Activated CD4-positive, alpha-beta T cell treated with anti-CD3 and anti-CD28 coated beads for 36 hours (primary cell): ENCODE measurements at regions not wholly inside any gene's neighbourhood (a gene's known extent, or its start where the extent isn't known, plus 50 kb on each side); places are given as distances from the start of the nearest gene placed in this dataset.
"Not testable (repeated sequence)": the region's sequence is repeated elsewhere in the genome, so short reads cannot be mapped to it uniquely, and the experiment has no call there.

ENCODE experiments used
- ATAC-seq: fragments of 200-7000 bp; cut with Tn5 transposase; one replicate; pipeline ENCODE4 v1.10.0; 2021; ENCODE audit warnings: mild to moderate bottlenecking, moderate library complexity
- CTCF ChIA-PET: fragments of 350-600 bp; sonication (Branson Sonifier 250); formaldehyde crosslinking; loops from one replicate; lab custom pipeline; 2021; ENCODE audit warnings: antibody characterized with exemption; lab: Charles Lee
- POLR2A ChIA-PET: fragments of 350-600 bp; sonication (Branson Sonifier 250); formaldehyde crosslinking; loops from one replicate; lab custom pipeline; 2021; ENCODE audit warnings: antibody characterized with exemption, inconsistent platforms; lab: Charles Lee
- DNase-seq: peaks from one replicate; pipeline ENCODE4 v3.0.0-alpha.2; 2020
- H3K27ac Mint-ChIP-seq: one replicate; pipeline ENCODE4 v1.8.0; 2021; ENCODE audit warnings: mixed read lengths
- H3K27me3 Mint-ChIP-seq: one replicate; pipeline ENCODE4 v1.8.0; 2021; ENCODE audit warnings: mixed read lengths
- H3K36me3 Mint-ChIP-seq: one replicate; pipeline ENCODE4 v1.8.0; 2021; ENCODE audit warnings: low read depth, mixed read lengths
- H3K4me1 Mint-ChIP-seq: one replicate; pipeline ENCODE4 v1.8.0; 2021; ENCODE audit warnings: mixed read lengths
- H3K4me3 Mint-ChIP-seq: one replicate; pipeline ENCODE4 v1.8.0; 2021; ENCODE audit warnings: mild to moderate bottlenecking, moderate library complexity, mixed read lengths
- H3K9me3 Mint-ChIP-seq: one replicate; pipeline ENCODE4 v1.8.0; 2021; ENCODE audit warnings: low read depth, mixed read lengths
- intact Hi-C, 2 experiments: fragments of 100-400 bp; cut with DNase I in 1 of 2; cut with micrococcal nuclease in 1 of 2; formaldehyde crosslinking; loops; one replicate each; pipeline versions ENCODE4 v1.14.2 to v1.15.1; 2022 to 2024; cut with DNase I, micrococcal nuclease

- POLR2A ChIA-PET, result no interaction called here
- H3K9me3 Mint-ChIP-seq, result peaks cover 2% of the 10 kb centered on the region
- no peaks in the 10 kb centered on the region for H3K4me1 Mint-ChIP-seq
- H3K4me3 Mint-ChIP-seq, result no peak overlapping the region
- intact Hi-C loops, result no loop called here
- DNase-seq (no peak), ATAC-seq (no peak)
- no peak overlapping the region for H3K27ac Mint-ChIP-seq
- CTCF ChIA-PET, result interaction anchor here (0.6 kb wide), 1 partner anchor 575 kb away, joined by 3 read pairs; no protein-coding TSS in a partner anchor
- H3K27me3 Mint-ChIP-seq, result no peaks in the 10 kb centered on the region
- H3K36me3 Mint-ChIP-seq, result no peaks in the 10 kb centered on the region
Observed at GRCh38 chr7:41415471-41416207, 287.3 kb downstream of the INHBA start.

DNA sequence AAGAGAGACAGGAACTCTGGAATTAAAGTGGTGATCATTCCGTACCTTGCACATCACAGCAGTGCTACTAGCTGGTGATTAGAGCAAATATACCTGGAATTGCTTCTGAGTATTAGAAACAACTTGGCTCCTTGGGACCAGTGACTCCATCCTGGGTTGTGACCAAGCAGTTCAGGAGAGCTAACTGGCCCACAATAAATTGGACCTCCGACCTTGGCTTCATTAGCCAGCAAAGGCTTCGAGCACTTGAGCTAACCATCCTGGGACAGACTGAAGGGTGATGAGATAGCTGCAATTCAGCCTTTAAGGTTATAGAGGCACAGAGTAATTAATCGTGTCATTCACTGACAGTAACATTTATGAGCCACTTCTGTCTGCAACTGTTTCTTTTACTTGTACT is 287.8 kb downstream of the INHBA start:
- ATAC-seq, result no peak
- no peaks in the 10 kb centered on the region for H3K27me3 Mint-ChIP-seq
- H3K9me3 Mint-ChIP-seq, result peaks cover 2% of the 10 kb centered on the region

DNA sequence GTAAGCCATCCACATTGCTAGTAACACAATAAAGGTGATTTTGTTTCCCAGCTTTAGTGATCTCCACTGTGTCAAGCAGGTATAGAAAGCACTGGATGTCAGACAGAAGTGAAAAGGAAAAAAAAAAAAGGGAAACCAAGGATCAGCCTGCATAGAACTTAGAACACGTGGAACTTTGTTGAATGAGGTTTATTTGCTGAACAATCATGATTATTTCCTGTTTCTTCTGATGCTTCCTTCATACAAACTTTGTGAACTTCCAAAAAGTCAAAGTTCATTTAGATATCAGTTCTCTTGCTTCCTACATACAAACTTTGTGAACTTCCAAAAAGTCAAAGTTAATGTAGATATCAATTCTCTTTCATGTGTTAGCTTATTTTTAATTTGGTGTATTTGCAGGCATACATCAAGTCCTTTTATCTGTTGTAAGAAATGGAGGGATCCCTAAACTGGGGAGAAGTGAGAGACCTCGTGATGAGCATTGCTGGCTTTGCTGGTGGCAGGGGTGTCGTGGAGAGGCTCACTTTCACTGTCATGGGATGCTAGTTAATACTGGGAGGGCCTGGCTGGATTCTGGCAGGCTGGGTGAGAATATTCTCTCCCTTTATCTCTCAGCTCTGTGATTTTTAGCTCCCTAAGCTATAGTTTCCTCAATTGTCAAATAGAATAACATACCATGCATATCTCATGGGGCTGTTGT is 298.4 kb downstream of the INHBA start:
- Mint-ChIP-seq H3K36me3 (no peaks in the 10 kb centered on the region), H3K4me1 (no peaks in the 10 kb centered on the region), H3K27me3 (no peaks in the 10 kb centered on the region), H3K9me3 (peaks cover 6% of the 10 kb centered on the region), H3K27ac (no peak overlapping the region), H3K4me3 (no peak overlapping the region)
- no peak for ATAC-seq
- ChIA-PET POLR2A (no interaction called here), CTCF (no interaction called here)
- DNase-seq, result no peak
- intact Hi-C loops, result no loop called here

More for the DNA sequence above, 287.8 kb downstream of the INHBA start:
- intact Hi-C loops, result no loop called here
- no peak for DNase-seq
- POLR2A ChIA-PET, result no interaction called here
- CTCF ChIA-PET, result interaction anchor here (0.6 kb wide), 1 partner anchor 576 kb away, joined by 3 read pairs; no protein-coding TSS in a partner anchor
- H3K36me3 Mint-ChIP-seq, result no peaks in the 10 kb centered on the region
- no peaks in the 10 kb centered on the region for H3K4me1 Mint-ChIP-seq
- H3K27ac Mint-ChIP-seq, result no peak overlapping the region
- no peak overlapping the region for H3K4me3 Mint-ChIP-seq

GRCh38 chr7:41403291-41403690 is 299.6 kb downstream of the INHBA start:
- ChIA-PET POLR2A (no interaction called here), CTCF (no interaction called here)
- intact Hi-C loops, result no loop called here
- Mint-ChIP-seq H3K27me3 (no peaks in the 10 kb centered on the region), H3K4me3 (no peak overlapping the region), H3K36me3 (no peaks in the 10 kb centered on the region), H3K9me3 (peaks cover 6% of the 10 kb centered on the region), H3K4me1 (no peaks in the 10 kb centered on the region), H3K27ac (no peak overlapping the region)
- ATAC-seq (no peak), DNase-seq (no peak)

GRCh38 chr7:41401833-41402232 is 301.1 kb downstream of the INHBA start:
- intact Hi-C loops, result no loop called here
- no peak overlapping the region for H3K27ac Mint-ChIP-seq
- H3K4me1 Mint-ChIP-seq, result no peaks in the 10 kb centered on the region
- no peaks in the 10 kb centered on the region for H3K36me3 Mint-ChIP-seq
- ATAC-seq (no peak), DNase-seq (no peak)
- H3K4me3 Mint-ChIP-seq, result no peak overlapping the region
- H3K27me3 Mint-ChIP-seq, result no peaks in the 10 kb centered on the region
- CTCF ChIA-PET, result no interaction called here
- POLR2A ChIA-PET, result no interaction called here
- peaks cover 6% of the 10 kb centered on the region for H3K9me3 Mint-ChIP-seq

DNA sequence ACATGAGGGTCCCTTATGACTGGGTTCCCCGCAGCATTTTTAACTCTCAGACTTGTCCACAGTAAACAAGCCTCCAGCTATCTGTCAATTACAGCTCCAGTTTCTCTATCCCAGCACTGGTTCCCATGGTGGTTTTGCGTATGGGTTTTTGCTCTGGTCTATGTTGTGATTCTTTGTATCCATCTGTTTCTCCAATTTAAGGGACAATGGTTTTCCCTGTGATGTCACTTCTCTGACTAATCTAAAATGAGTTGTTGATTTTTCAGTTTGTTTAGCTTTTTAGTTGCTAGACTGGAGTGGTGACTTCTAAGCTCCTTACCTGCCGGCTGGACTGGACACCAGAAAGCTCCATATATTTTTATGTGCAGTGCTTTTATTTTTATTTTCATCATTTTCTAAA is 303.7 kb downstream of the INHBA start:
- Mint-ChIP-seq H3K27ac (no peak overlapping the region), H3K4me3 (no peak overlapping the region), H3K27me3 (no peaks in the 10 kb centered on the region), H3K36me3 (no peaks in the 10 kb centered on the region), H3K4me1 (no peaks in the 10 kb centered on the region), H3K9me3 (peaks cover 6% of the 10 kb centered on the region)
- intact Hi-C loops, result no loop called here
- no peak for DNase-seq
- no peak for ATAC-seq
- ChIA-PET POLR2A (no interaction called here), CTCF (no interaction called here)

DNA sequence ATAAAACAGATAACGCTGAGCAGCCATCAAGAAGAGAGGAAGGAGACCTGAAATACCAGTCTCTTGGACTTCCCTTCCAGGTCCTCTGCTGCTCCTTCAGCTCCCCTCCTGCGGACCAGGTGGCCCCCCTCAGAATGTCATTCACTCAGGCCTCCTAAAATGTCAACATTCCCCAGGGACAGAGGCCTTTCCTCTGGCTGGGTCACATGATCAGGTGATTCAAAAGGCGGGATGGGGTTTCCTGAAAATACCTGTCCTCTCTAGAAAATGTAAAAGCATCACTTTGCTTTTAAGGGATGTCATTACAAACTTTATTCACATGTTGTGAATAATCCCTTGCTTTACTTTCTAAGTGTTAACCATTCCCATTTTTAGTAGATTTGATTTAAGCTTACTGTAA is 311.1 kb downstream of the INHBA start:
- Mint-ChIP-seq H3K36me3 (no peaks in the 10 kb centered on the region), H3K9me3 (peaks cover 5% of the 10 kb centered on the region), H3K4me1 (no peaks in the 10 kb centered on the region), H3K27me3 (no peaks in the 10 kb centered on the region), H3K4me3 (no peak overlapping the region), H3K27ac (no peak overlapping the region)
- ChIA-PET POLR2A (no interaction called here), CTCF (no interaction called here)
- intact Hi-C loops, result no loop called here
- DNase-seq (no peak), ATAC-seq (no peak)

GRCh38 chr7:41388933-41389332 is 314.0 kb downstream of the INHBA start:
- ATAC-seq, H3K27me3 Mint-ChIP-seq, POLR2A ChIA-PET, DNase-seq, CTCF ChIA-PET, H3K27ac Mint-ChIP-seq, intact Hi-C loops, H3K36me3 Mint-ChIP-seq, H3K9me3 Mint-ChIP-seq, H3K4me3 Mint-ChIP-seq, H3K4me1 Mint-ChIP-seq: not testable (repeated sequence)

DNA sequence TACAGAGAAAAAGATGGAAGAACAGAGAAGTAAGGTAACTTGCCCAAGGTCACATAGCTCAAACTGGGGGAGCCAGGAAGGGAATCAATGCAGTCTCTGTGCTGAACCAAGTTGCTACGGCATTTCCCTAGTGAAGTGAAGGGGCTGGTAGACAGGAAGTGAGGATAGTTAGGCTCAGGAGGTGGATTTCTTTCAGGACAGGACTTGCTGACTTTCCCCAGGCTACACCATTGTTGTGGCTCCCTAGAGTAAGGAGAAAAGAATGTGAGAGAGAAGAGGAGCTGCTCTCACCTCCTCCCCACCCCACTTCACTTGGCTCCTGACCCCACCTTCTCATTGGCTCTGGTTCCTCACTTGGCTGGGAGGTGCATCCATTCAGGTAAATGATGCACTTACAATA is 316.9 kb downstream of the INHBA start:
- ChIA-PET CTCF (no interaction called here), POLR2A (no interaction called here)
- H3K27me3 Mint-ChIP-seq, result no peaks in the 10 kb centered on the region
- H3K27ac Mint-ChIP-seq, result no peak overlapping the region
- no peaks in the 10 kb centered on the region for H3K36me3 Mint-ChIP-seq
- ATAC-seq (no peak), DNase-seq (no peak)
- no peaks in the 10 kb centered on the region for H3K4me1 Mint-ChIP-seq
- no peak overlapping the region for H3K4me3 Mint-ChIP-seq
- intact Hi-C loops, result no loop called here
- H3K9me3 Mint-ChIP-seq, result peaks cover 4% of the 10 kb centered on the region

DNA sequence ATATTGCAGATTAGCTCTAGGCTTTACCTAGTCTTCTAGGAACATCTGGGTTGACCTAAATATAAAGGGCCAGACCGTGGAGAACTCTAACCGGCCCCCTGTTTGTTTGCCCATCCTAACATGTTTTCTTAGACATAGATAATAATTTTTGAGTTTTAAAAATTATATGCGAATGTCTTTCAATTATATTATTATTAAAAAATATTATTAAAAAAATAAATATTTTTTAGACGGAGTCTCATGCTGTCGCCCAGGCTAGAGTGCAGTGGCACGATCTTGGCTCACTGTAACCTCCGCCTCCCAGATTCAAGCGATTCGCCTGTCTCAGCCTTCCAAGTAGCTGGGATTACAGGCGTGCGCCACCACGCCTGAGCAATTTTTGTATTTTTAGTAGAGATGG is 318.5 kb downstream of the INHBA start:
- Mint-ChIP-seq H3K4me1 (no peaks in the 10 kb centered on the region), H3K36me3 (no peaks in the 10 kb centered on the region), H3K27me3 (no peaks in the 10 kb centered on the region), H3K9me3 (peaks cover 4% of the 10 kb centered on the region), H3K4me3 (no peak overlapping the region), H3K27ac (no peak overlapping the region)
- intact Hi-C loops, result no loop called here
- ATAC-seq (no peak), DNase-seq (no peak)
- ChIA-PET CTCF (no interaction called here), POLR2A (no interaction called here)

DNA sequence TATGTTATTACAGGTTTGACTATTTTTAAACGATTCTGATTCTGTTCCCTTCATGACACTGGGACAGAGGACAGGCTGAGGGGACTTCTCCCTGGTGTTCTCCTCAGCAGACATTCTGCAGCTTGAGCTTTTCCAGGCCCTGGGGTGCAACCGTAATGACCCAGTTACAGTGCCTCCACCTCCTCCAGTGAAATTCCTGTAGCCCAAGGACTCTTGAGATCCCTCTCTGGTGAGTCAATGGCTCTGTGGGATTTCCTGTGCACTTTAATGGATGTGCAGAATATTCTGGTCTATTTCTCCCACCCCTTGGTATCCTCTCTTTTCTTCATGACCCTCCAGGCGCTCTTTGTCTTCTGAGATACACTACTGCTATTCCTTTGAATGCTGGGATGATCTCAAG is 319.3 kb downstream of the INHBA start:
- Mint-ChIP-seq H3K27ac (no peak overlapping the region), H3K27me3 (no peaks in the 10 kb centered on the region), H3K9me3 (peaks cover 4% of the 10 kb centered on the region), H3K4me1 (no peaks in the 10 kb centered on the region), H3K4me3 (no peak overlapping the region), H3K36me3 (no peaks in the 10 kb centered on the region)
- DNase-seq (no peak), ATAC-seq (no peak)
- intact Hi-C loops, result no loop called here
- ChIA-PET CTCF (no interaction called here), POLR2A (no interaction called here)

- intact Hi-C loops, result no loop called here
Observed at GRCh38 chr7:41378156-41378555, 324.7 kb downstream of the INHBA start.

More at GRCh38 chr7:41378156-41378555, 324.7 kb downstream of the INHBA start:
- Mint-ChIP-seq H3K27me3 (no peaks in the 10 kb centered on the region), H3K9me3 (no peaks in the 10 kb centered on the region), H3K4me3 (no peak overlapping the region), H3K4me1 (no peaks in the 10 kb centered on the region), H3K27ac (no peak overlapping the region), H3K36me3 (no peaks in the 10 kb centered on the region)
- DNase-seq (no peak), ATAC-seq (no peak)
- ChIA-PET POLR2A (no interaction called here), CTCF (no interaction called here)
